HL-60 (cell line): ENCODE measurements at regions not wholly inside any gene's neighbourhood (a gene's known extent, or its start where the extent isn't known, plus 50 kb on each side); places are given as distances from the start of the nearest gene placed in this dataset.
"Not testable (repeated sequence)": the region's sequence is repeated elsewhere in the genome, so short reads cannot be mapped to it uniquely, and the experiment has no call there.

Source experiments
- DNase-seq, 2 experiments: peaks; one replicate each; pipeline ENCODE4 v3.0.0-alpha.2; 2010 to 2020; ENCODE audit warnings: low read depth in 1 of 2, low spot score in 1 of 2
- H3K27ac ChIP-seq: fragments of 250-450 bp; sonication (Bioruptor Pico); replicated peaks from 2 replicates; pipeline ENCODE4 v1.5.1; 2020; ENCODE audit warnings: mild to moderate bottlenecking, moderate library complexity
- H3K27me3 ChIP-seq: fragments of 250-450 bp; sonication (Bioruptor Pico); 2 replicates; pipeline ENCODE4 v1.5.1; 2021; ENCODE audit warnings: mild to moderate bottlenecking, moderate library complexity; ENCODE audit not compliant: insufficient read depth, poor library complexity, severe bottlenecking
- H3K4me3 ChIP-seq: replicated peaks from 2 replicates; pipeline ENCODE4 v1.5.1; 2011; ENCODE audit warnings: mild to moderate bottlenecking, control low read depth, low read length; ENCODE audit not compliant: insufficient read depth
- CTCF ChIP-seq: IDR thresholded peaks from one replicate; pipeline ENCODE4 v1.5.1; 2011; ENCODE audit warnings: low read length, control low read depth, inconsistent platforms; ENCODE audit not compliant: insufficient read depth
- GABPA ChIP-seq: IDR thresholded peaks from 2 replicates; pipeline ENCODE4 v1.6.1; 2012; ENCODE audit warnings: low read depth
- POLR2AphosphoS5 ChIP-seq: IDR thresholded peaks from 2 replicates; pipeline ENCODE4 v1.6.1; 2012; ENCODE audit warnings: low read depth
- REST ChIP-seq: IDR thresholded peaks from 2 replicates; pipeline ENCODE4 v1.6.1; 2012; ENCODE audit warnings: low read depth; ENCODE audit not compliant: insufficient replicate concordance
- SPI1 ChIP-seq: IDR thresholded peaks from 2 replicates; pipeline ENCODE4 v1.6.1; 2012; ENCODE audit warnings: low read depth, mild to moderate bottlenecking, borderline replicate concordance

GRCh38 chr2:11080253-11081115 is 74.8 kb upstream of the SLC66A3 start:
- Histone ChIP-seq H3K4me3 (no peak overlapping the region), H3K27ac (no peak overlapping the region), H3K27me3 (no peaks in the 10 kb centered on the region)
- no peak for TF ChIP-seq REST
- no peak for TF ChIP-seq CTCF
- TF ChIP-seq GABPA, result no peak
- TF ChIP-seq SPI1, result no peak
- no peak for TF ChIP-seq POLR2AphosphoS5
- no peak for DNase-seq

GRCh38 chr2:11082880-11083279 is 72.4 kb upstream of the SLC66A3 start:
- no peak for TF ChIP-seq SPI1
- no peak for TF ChIP-seq CTCF
- TF ChIP-seq POLR2AphosphoS5, result no peak
- TF ChIP-seq REST, result no peak
- no peak for TF ChIP-seq GABPA
- no peaks in the 10 kb centered on the region for H3K27me3 ChIP-seq
- no peak overlapping the region for H3K27ac ChIP-seq
- no peak overlapping the region for H3K4me3 ChIP-seq
- no peak for DNase-seq

- DNase-seq, H3K4me3 ChIP-seq: not testable (repeated sequence)
Observed at GRCh38 chr2:11088821-11089220, 66.4 kb upstream of the SLC66A3 start.

GRCh38 chr2:11090187-11090586 is 65.1 kb upstream of the SLC66A3 start:
- H3K27me3 ChIP-seq, result no peaks in the 10 kb centered on the region
- TF ChIP-seq POLR2AphosphoS5, result no peak
- TF ChIP-seq CTCF, result no peak
- no peak for TF ChIP-seq REST
- no peak for TF ChIP-seq GABPA
- no peak for TF ChIP-seq SPI1
- no peak overlapping the region for H3K27ac ChIP-seq
- H3K4me3 ChIP-seq, result no peak overlapping the region
- no peak for DNase-seq

More at GRCh38 chr2:11088821-11089220, 66.4 kb upstream of the SLC66A3 start:
- H3K27ac ChIP-seq, H3K27me3 ChIP-seq: not testable (repeated sequence)
